Ovary (tissue), 7 donors: ENCODE measurements at regions not wholly inside any gene's neighbourhood (a gene's known extent, or its start where the extent isn't known, plus 50 kb on each side); places are given as distances from the start of the nearest gene placed in this dataset. TPM values are rescaled to one million over a fixed set of nuclear protein-coding genes. Genes with fewer than 3 reads are reported as not detected.

Source experiments
- DNase-seq, 5 donors: peaks; one replicate each; pipeline ENCODE4 v3.0.0-alpha.2; 2019 to 2020
- H3K27ac ChIP-seq, 2 donors: fragments of 200-600 bp; one replicate each; pipeline versions ENCODE4 v1.5.1 to v1.8.0; 2019 to 2022
- H3K27me3 ChIP-seq: fragments of 200-600 bp; one replicate; pipeline ENCODE4 v1.8.0; 2022
- H3K36me3 ChIP-seq: fragments of 200-600 bp; sonication (generic); one replicate; pipeline ENCODE4 v1.5.1; 2019
- H3K4me1 ChIP-seq: one replicate; pipeline ENCODE4 v1.8.1; 2013; ENCODE audit warnings: mild to moderate bottlenecking, moderate library complexity; ENCODE audit not compliant: insufficient read depth
- H3K4me3 ChIP-seq: fragments of 200-600 bp; sonication (generic); one replicate; pipeline ENCODE4 v1.5.1; 2017
- H3K9me3 ChIP-seq, 2 donors: fragments of 200-600 bp in 1 of 2; sonication (generic) in 1 of 2; one replicate each; pipeline versions ENCODE4 v1.5.1 to v1.8.1; 2013 to 2019; ENCODE audit warnings: mild to moderate bottlenecking in 1 of 2, moderate library complexity in 1 of 2
- CTCF ChIP-seq, 3 donors: fragments of 450-650 bp in 2 of 3; fragments of 200-600 bp in 1 of 3; IDR thresholded peaks; one replicate each; pipeline versions ENCODE4 v1.5.1 to v1.8.0; 2016 to 2022; ENCODE audit warnings: antibody characterized with exemption in 3 of 3, mild to moderate bottlenecking in 1 of 3
- EP300 ChIP-seq: sonication (generic); formaldehyde crosslinking; IDR thresholded peaks from one replicate; pipeline ENCODE4 v1.6.1; 2017; ENCODE audit warnings: antibody characterized with exemption
- POLR2A ChIP-seq: fragments of 450-650 bp; IDR thresholded peaks from one replicate; pipeline ENCODE4 v1.6.1; 2017; ENCODE audit warnings: antibody characterized with exemption, mild to moderate bottlenecking, moderate library complexity
- WGBS, 3 donors: extraction: QIAGEN DNeasy Blood & Tissue Kit in 1 of 3; methylation state at CpG; one replicate each; pipeline versions ENCODE4 v1.1.5 to v1.1.7; 2013 to 2017; 5-methylcytosine and 5-hydroxymethylcytosine counted together
- intact Hi-C, 4 donors: fragments of 100-400 bp; cut with DNase I; formaldehyde crosslinking; loops; one replicate each; pipeline versions ENCODE4 v1.11.0 to v1.15.1; 2022 to 2023
- small RNA-seq: library from RNA; depleted of rRNA; stranded (forward); fragments of <200 nt; gene quantifications from one replicate; pipeline ENCODE3, GENCODE V24; 2016
- donor health status: DM: no; HTN: no; CAD: no; lungs with moderate emphysema.
- donor health status: DM: no; HTN: no; CAD: no.
- donor health status: Bipolar disorder and iron deficiency.
- donor health status: DM: no; HTN: no; CAD: no.
- donor health status: DM: yes; HTN: yes; CAD: no.

GRCh38 chr6:4186385-4186784 is 51.0 kb upstream of the ECI2 start:
- no peak overlapping the region for H3K4me3 ChIP-seq
- WGBS, 3 donors: 79 to 82% (median 82%) methylated on average over 4 of the region's 4 CpGs
- no peak for DNase-seq
- intact Hi-C loops: no loop called here
- no peaks in the 10 kb centered on the region for H3K4me1 ChIP-seq
- H3K9me3 ChIP-seq: no peaks in the 10 kb centered on the region
- no peaks in the 10 kb centered on the region for H3K36me3 ChIP-seq
- TF ChIP-seq POLR2A (no peak), EP300 (no peak), CTCF (IDR thresholded peaks at IDR 0.05) (no peak)
- no peak overlapping the region for H3K27ac ChIP-seq
- H3K27me3 ChIP-seq: no peaks in the 10 kb centered on the region

GRCh38 chr6:4185846-4186245 is 50.5 kb upstream of the ECI2 start:
- intact Hi-C loops: no loop called here
- 91 to 94% (median 92%) methylated on average over 2 of the region's 2 CpGs for WGBS, 3 donors
- Histone ChIP-seq H3K27ac (no peak overlapping the region), H3K9me3 (no peaks in the 10 kb centered on the region), H3K27me3 (no peaks in the 10 kb centered on the region), H3K4me1 (no peaks in the 10 kb centered on the region), H3K4me3 (no peak overlapping the region), H3K36me3 (no peaks in the 10 kb centered on the region)
- no peak for TF ChIP-seq EP300
- TF ChIP-seq CTCF (IDR thresholded peaks at IDR 0.05): no peak
- TF ChIP-seq POLR2A: no peak
- DNase-seq: no peak

GRCh38 chr6:4185419-4185818 is 50.0 kb upstream of the ECI2 start:
- Histone ChIP-seq H3K27ac (no peak overlapping the region), H3K36me3 (no peaks in the 10 kb centered on the region), H3K9me3 (no peaks in the 10 kb centered on the region), H3K4me3 (no peak overlapping the region), H3K4me1 (no peaks in the 10 kb centered on the region), H3K27me3 (no peaks in the 10 kb centered on the region)
- WGBS, 3 donors: 82 to 88% (median 86%) methylated on average over 5 of the region's 5 CpGs
- intact Hi-C loops: no loop called here
- DNase-seq: no peak
- TF ChIP-seq POLR2A: no peak
- TF ChIP-seq EP300: no peak
- no peak for TF ChIP-seq CTCF (IDR thresholded peaks at IDR 0.05)

Small RNA genes in the stretch of these regions (small RNA-seq; reads per million reads assigned to genes)
- gene AL133393.1: not detected
- 33.1 reads per million, percentile 88 among the genes with 10 or more reads in this experiment for gene RNA5SP202
